ENCODE measurements at regions not wholly inside any gene's neighbourhood (a gene's known extent, or its start where the extent isn't known, plus 50 kb on each side); places are given as distances from the start of the nearest gene placed in this dataset.
A peak's percentile ranks its signal among the peaks of the same experiment; 100 is the strongest.
"Not testable (repeated sequence)": the region's sequence is repeated elsewhere in the genome, so short reads cannot be mapped to it uniquely, and the experiment has no call there.

- H3K4me3 ChIP-seq = no peak overlapping the region
- DNase-seq (peak; percentile 70 to 79 (median 77)), ATAC-seq (peak; percentile 50 to 85 (median 73))
- intact Hi-C loops (cut with DNase I) = no loop called here
- peaks cover 0 to 8% (median 3%) of the 10 kb centered on the region in 12 donors for H3K9me3 ChIP-seq
- 58 to 69% (median 65%) methylated on average over 11 to 12 of the region's 12 CpGs for WGBS, 4 donors
- H3K36me3 ChIP-seq = no peaks in the 10 kb centered on the region
- H3K27me3 ChIP-seq = no peaks in the 10 kb centered on the region
- peaks cover 2 to 31% (median 21%) of the 10 kb centered on the region in 12 donors for H3K4me1 ChIP-seq
- TF ChIP-seq POLR2A (IDR thresholded peaks at IDR 0.05) (no peak), CTCF (IDR thresholded peaks at IDR 0.05) (no peak)
- H3K27ac ChIP-seq = peak overlapping the region in 8 of 12 donors; percentile 24 to 65 (median 47)
Measured at GRCh38 chr2:234861841-234862735, 89.7 kb upstream of the SH3BP4 start.

GRCh38 chr2:234859330-234859872 is 92.4 kb upstream of the SH3BP4 start:
- ATAC-seq; H3K27me3 ChIP-seq; H3K36me3 ChIP-seq; H3K27ac ChIP-seq; H3K9me3 ChIP-seq; H3K4me3 ChIP-seq; DNase-seq; intact Hi-C loops (cut with DNase I): not testable (repeated sequence)
- peaks cover 2 to 31% (median 21%) of the 10 kb centered on the region in 12 donors for H3K4me1 ChIP-seq
- WGBS, 4 donors = 96 to 99% (median 98%) methylated on average over 8 of the region's 8 CpGs

- no peaks in the 10 kb centered on the region for H3K36me3 ChIP-seq
- WGBS, 4 donors = 86 to 93% (median 89%) methylated on average over 6 of the region's 6 CpGs
- DNase-seq (no peak), ATAC-seq (no peak)
- intact Hi-C loops (cut with DNase I) = no loop called here
- no peaks in the 10 kb centered on the region for H3K27me3 ChIP-seq
- no peak overlapping the region for H3K4me3 ChIP-seq
- TF ChIP-seq CTCF (IDR thresholded peaks at IDR 0.05) (no peak), POLR2A (IDR thresholded peaks at IDR 0.05) (no peak)
- H3K27ac ChIP-seq = no peak overlapping the region
- peaks cover 0 to 3% (median 0%) of the 10 kb centered on the region in 12 donors for H3K9me3 ChIP-seq
- H3K4me1 ChIP-seq = peaks cover 2 to 29% (median 21%) of the 10 kb centered on the region in 12 donors
Measured at GRCh38 chr2:234858790-234859329, 93.0 kb upstream of the SH3BP4 start.

- intact Hi-C loops (cut with DNase I) = no loop called here
- ATAC-seq = no peak
- TF ChIP-seq POLR2A (IDR thresholded peaks at IDR 0.05) (no peak), CTCF (IDR thresholded peaks at IDR 0.05) (no peak)
- Histone ChIP-seq H3K27ac (no peak overlapping the region), H3K36me3 (no peaks in the 10 kb centered on the region), H3K27me3 (no peaks in the 10 kb centered on the region), H3K4me3 (no peak overlapping the region), H3K4me1 (peaks cover 0 to 21% (median 15%) of the 10 kb centered on the region in 12 donors), H3K9me3 (peaks cover 0 to 3% (median 0%) of the 10 kb centered on the region in 12 donors)
- 71 to 83% (median 80%) methylated on average over 7 of the region's 7 CpGs for WGBS, 4 donors
- DNase-seq = no peak
Measured at GRCh38 chr2:234858145-234858544, 93.7 kb upstream of the SH3BP4 start.

Measured in heart left ventricle (tissue), 16 donors.